ENCODE measurements at regions not wholly inside any gene's neighbourhood (a gene's known extent, or its start where the extent isn't known, plus 50 kb on each side); places are given as distances from the start of the nearest gene placed in this dataset.
A peak's percentile ranks its signal among the peaks of the same experiment; 100 is the strongest.

DNA sequence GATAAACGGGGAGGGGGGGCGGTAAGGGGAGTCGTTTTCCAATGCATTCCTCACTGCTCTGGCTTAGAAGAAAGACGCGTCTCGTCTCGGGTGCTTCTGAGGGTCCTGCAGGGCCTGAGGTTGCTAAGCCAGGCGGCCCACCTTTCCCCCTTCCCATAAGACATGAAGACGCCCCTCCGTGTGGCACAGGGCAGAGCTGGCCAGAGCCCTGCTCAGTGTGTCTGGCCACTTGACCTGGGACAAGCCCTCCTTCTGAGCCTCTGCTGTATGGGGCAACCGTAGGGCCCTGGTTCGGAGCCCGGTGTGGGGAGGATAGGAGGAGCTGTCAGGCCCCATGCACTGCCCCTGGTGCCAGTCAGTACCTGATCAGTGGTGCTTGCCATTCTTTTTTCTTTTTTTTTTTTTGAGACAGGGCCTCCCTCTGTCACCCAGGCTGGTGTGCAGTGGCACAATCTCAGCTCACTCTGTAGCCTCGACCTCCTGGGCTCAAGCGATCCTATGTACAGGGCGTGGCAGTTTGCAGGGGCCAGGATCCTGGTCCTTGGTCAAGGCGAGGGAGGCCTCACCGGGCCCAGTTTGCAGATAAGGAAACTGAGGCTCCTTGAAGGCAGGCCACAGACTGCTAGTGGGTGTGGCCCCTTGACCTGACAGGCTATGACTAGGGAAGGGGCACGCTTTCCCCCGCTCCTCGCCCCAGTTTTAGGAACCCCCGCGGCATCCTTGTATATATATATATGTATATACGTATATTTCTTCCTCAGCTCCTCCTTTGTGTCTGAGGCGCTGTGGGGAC is 172.3 kb upstream of the IER5L start:
- peaks cover 0 to 12% (median 7%) of the 10 kb centered on the region in 3 donors for H3K27me3 ChIP-seq
- 72 to 86% (median 75%) methylated on average over 25 of the region's 25 CpGs for WGBS, 5 donors
- peak overlapping the region in 3 of 5 donors; percentile 75 to 85 (median 84) for H3K27ac ChIP-seq
- peaks cover 1 to 5% (median 4%) of the 10 kb centered on the region in 4 donors for H3K9me3 ChIP-seq
- H3K4me3 ChIP-seq = no peak overlapping the region
- peak in 1 of 2 donors; percentile 14 for DNase-seq
- TF ChIP-seq EP300 (IDR thresholded peaks at IDR 0.05) (no peak), POLR2A (IDR thresholded peaks at IDR 0.05) (no peak), POLR2AphosphoS5 (IDR thresholded peaks at IDR 0.05) (no peak)
- TF ChIP-seq, protein P1, sequence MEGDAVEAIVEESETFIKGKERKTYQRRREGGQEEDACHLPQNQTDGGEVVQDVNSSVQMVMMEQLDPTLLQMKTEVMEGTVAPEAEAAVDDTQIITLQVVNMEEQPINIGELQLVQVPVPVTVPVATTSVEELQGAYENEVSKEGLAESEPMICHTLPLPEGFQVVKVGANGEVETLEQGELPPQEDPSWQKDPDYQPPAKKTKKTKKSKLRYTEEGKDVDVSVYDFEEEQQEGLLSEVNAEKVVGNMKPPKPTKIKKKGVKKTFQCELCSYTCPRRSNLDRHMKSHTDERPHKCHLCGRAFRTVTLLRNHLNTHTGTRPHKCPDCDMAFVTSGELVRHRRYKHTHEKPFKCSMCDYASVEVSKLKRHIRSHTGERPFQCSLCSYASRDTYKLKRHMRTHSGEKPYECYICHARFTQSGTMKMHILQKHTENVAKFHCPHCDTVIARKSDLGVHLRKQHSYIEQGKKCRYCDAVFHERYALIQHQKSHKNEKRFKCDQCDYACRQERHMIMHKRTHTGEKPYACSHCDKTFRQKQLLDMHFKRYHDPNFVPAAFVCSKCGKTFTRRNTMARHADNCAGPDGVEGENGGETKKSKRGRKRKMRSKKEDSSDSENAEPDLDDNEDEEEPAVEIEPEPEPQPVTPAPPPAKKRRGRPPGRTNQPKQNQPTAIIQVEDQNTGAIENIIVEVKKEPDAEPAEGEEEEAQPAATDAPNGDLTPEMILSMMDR (IDR thresholded peaks at IDR 0.05) = no peak
- peaks cover 19 to 56% (median 29%) of the 10 kb centered on the region in 4 donors for H3K4me1 ChIP-seq
- H3K36me3 ChIP-seq = no peaks in the 10 kb centered on the region
- intact Hi-C loops (cut with DNase I; ENCODE audit: low total_unique reads) = no loop called here

DNA sequence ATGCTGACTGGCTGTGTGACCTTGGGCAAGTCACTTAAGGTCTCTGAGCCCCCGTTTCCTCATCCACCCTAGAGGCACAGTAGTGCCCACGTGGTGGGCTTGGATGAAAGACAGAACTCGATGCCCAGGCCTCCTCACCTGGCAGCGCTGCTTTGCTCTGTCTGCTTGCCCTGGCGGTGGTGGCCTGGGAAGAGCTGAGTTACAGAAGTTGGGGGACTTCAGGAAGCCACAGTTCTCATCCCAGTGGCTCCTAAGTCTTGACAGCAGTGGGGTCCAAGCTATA is 171.5 kb upstream of the IER5L start:
- Histone ChIP-seq H3K27me3 (peaks cover 0 to 12% (median 7%) of the 10 kb centered on the region in 3 donors), H3K9me3 (no peaks in the 10 kb centered on the region), H3K27ac (no peak overlapping the region), H3K4me3 (no peak overlapping the region), H3K36me3 (no peaks in the 10 kb centered on the region), H3K4me1 (peaks cover 19 to 60% (median 29%) of the 10 kb centered on the region in 4 donors)
- intact Hi-C loops (cut with DNase I; ENCODE audit: low total_unique reads) = no loop called here
- 86 to 96% (median 89%) methylated on average over 5 of the region's 5 CpGs; no CpG with 5 or more reads in 1 of the 5 donors for WGBS, 5 donors
- DNase-seq = no peak
- TF ChIP-seq, protein P1 (IDR thresholded peaks at IDR 0.05) = no peak
- no peak for TF ChIP-seq POLR2AphosphoS5 (IDR thresholded peaks at IDR 0.05)
- no peak for TF ChIP-seq POLR2A (IDR thresholded peaks at IDR 0.05)
- no peak for TF ChIP-seq EP300 (IDR thresholded peaks at IDR 0.05)

DNA sequence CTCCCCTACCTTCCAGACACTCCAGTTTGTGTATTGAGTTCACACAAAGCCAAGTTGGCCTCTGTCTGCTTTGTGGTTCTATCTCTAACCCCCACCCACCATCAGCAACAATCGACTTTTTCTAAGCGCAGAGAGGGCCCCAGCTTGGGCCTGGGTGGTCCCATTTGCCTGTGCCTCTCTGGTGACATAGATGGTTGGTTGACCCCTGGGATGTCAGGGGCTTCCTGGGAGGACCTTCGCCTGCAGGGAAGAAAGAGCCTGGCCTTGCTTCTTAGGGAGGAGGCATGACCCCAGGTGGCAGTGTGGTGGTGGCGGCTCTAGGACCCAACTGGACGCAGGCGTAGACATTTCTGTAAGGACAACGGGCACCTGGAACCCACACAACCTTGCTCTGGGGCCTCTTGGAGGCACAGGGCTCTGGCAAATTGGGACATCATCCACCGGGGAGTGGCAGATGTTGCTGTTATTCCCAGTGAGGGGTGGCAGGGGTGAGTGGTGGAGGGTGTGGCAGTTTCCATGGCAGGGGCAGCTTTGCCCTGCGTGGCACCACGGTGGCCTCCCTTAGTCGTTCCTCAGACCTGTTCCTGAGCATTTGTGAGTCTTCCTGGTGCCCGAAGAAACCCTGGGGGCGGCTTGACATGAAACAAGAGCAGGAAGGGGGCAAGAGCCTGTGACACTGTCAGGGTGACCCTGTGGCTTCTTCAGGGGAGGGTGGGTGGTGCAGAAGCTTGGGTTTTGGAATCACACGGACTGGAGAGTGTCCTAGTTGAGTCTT is 171.0 kb upstream of the IER5L start:
- intact Hi-C loops (cut with DNase I; ENCODE audit: low total_unique reads) = no loop called here
- TF ChIP-seq EP300 (IDR thresholded peaks at IDR 0.05) (no peak), POLR2AphosphoS5 (IDR thresholded peaks at IDR 0.05) (no peak), POLR2A (IDR thresholded peaks at IDR 0.05) (no peak)
- TF ChIP-seq, protein P1 (IDR thresholded peaks at IDR 0.05) = no peak
- peak in 1 of 2 donors; percentile 26 for DNase-seq
- H3K27ac ChIP-seq = peak overlapping the region in 1 of 5 donors; percentile 82
- H3K36me3 ChIP-seq = no peaks in the 10 kb centered on the region
- H3K9me3 ChIP-seq = no peaks in the 10 kb centered on the region
- 77 to 84% (median 79%) methylated on average over 13 to 14 of the region's 14 CpGs for WGBS, 5 donors
- peaks cover 19 to 62% (median 30%) of the 10 kb centered on the region in 4 donors for H3K4me1 ChIP-seq
- peaks cover 0 to 12% (median 7%) of the 10 kb centered on the region in 3 donors for H3K27me3 ChIP-seq
- H3K4me3 ChIP-seq = no peak overlapping the region

DNA sequence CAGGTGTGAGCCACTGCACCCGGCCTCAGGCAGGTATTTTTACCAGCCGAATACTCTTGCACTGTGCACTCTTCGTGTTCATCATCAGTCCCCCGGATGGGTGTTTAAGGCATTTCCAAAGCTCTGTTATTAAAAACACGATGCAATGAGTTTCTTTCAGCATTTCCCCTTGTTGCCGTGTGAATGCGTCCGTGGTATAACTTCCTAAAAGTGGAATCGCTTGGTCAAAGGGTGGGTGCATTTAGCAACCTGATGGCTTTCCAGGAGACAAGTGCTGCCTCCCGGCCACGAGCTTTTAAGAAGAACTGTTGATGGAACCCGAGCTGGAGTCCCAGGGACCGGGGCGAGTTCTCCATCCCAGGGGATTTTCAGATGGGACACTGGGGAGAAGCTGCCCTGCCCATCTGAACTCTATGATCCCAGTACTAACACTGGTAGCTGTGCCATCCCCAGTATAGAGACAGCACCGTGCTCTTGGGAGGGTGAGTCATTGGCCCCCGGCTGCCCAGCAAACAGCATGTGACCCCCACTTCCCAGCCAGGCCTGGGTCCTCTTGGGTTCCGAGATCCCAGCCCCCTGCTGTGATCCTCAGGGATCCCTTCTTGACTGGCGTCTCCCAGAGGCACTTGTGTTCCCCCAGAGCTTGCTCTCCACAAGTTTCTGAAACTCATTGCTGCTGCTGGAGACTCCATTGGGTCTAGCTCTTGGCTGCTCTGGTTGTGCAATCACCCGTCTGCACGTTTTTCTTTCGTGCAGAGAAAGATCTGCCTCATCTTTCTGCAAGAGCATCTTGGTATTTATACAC is 169.5 kb upstream of the IER5L start:
- WGBS, 5 donors = 73 to 79% (median 78%) methylated on average over 21 of the region's 21 CpGs
- TF ChIP-seq EP300 (IDR thresholded peaks at IDR 0.05) (no peak), POLR2AphosphoS5 (IDR thresholded peaks at IDR 0.05) (no peak), POLR2A (IDR thresholded peaks at IDR 0.05) (no peak)
- TF ChIP-seq, protein P1 (IDR thresholded peaks at IDR 0.05) = no peak
- no peak for DNase-seq
- Histone ChIP-seq H3K36me3 (no peaks in the 10 kb centered on the region), H3K9me3 (no peaks in the 10 kb centered on the region), H3K4me1 (peaks cover 14 to 65% (median 24%) of the 10 kb centered on the region in 4 donors), H3K27ac (peak overlapping the region in 3 of 5 donors; percentile 34 to 82 (median 58)), H3K27me3 (peaks cover 0 to 12% (median 7%) of the 10 kb centered on the region in 3 donors), H3K4me3 (no peak overlapping the region)
- intact Hi-C loops (cut with DNase I; ENCODE audit: low total_unique reads) = no loop called here
